ENCODE measurements at regions not wholly inside any gene's neighbourhood (a gene's known extent, or its start where the extent isn't known, plus 50 kb on each side); places are given as distances from the start of the nearest gene placed in this dataset.

GRCh38 chr3:127137757-127138536 is 55.0 kb upstream of the PRR23E start:
- no peak for TF ChIP-seq CTCF (IDR thresholded peaks at IDR 0.05; ENCODE audit: unreplicated experiment in 3 of 3)
- Mint-ChIP-seq H3K27ac (no peak overlapping the region), H3K36me3 (ENCODE audit: low read depth) (no peaks in the 10 kb centered on the region), H3K4me1 (peaks cover 36% of the 10 kb centered on the region), H3K9me3 (no peaks in the 10 kb centered on the region), H3K4me3 (no peak overlapping the region), H3K27me3 (ENCODE audit: low read depth) (peaks cover 78% of the 10 kb centered on the region)

GRCh38 chr3:127139601-127140500 is 53.1 kb upstream of the PRR23E start:
- Mint-ChIP-seq H3K27me3 (ENCODE audit: low read depth) (peaks cover 62% of the 10 kb centered on the region), H3K4me1 (peaks cover 29% of the 10 kb centered on the region), H3K9me3 (no peaks in the 10 kb centered on the region), H3K4me3 (peak overlapping the region in 1 of 3 experiments; percentile 14), H3K27ac (peak overlapping the region in 1 of 3 experiments; percentile 1), H3K36me3 (ENCODE audit: low read depth) (no peaks in the 10 kb centered on the region)
- no peak for TF ChIP-seq CTCF (IDR thresholded peaks at IDR 0.05; ENCODE audit: unreplicated experiment in 3 of 3)

- no peak overlapping the region for H3K27ac Mint-ChIP-seq
- TF ChIP-seq CTCF (IDR thresholded peaks at IDR 0.05; ENCODE audit: unreplicated experiment in 3 of 3): no peak
- H3K27me3 Mint-ChIP-seq (ENCODE audit: low read depth): peaks cover 56% of the 10 kb centered on the region
- H3K36me3 Mint-ChIP-seq (ENCODE audit: low read depth): no peaks in the 10 kb centered on the region
- no peak overlapping the region for H3K4me3 Mint-ChIP-seq
- H3K9me3 Mint-ChIP-seq: no peaks in the 10 kb centered on the region
- H3K4me1 Mint-ChIP-seq: peaks cover 22% of the 10 kb centered on the region
Observed at GRCh38 chr3:127140501-127141460, 52.1 kb upstream of the PRR23E start.

GRCh38 chr3:127141921-127142730 is 50.8 kb upstream of the PRR23E start:
- Mint-ChIP-seq H3K27me3 (ENCODE audit: low read depth) (peaks cover 48% of the 10 kb centered on the region), H3K27ac (no peak overlapping the region), H3K9me3 (no peaks in the 10 kb centered on the region), H3K4me3 (no peak overlapping the region), H3K4me1 (peaks cover 22% of the 10 kb centered on the region), H3K36me3 (ENCODE audit: low read depth) (no peaks in the 10 kb centered on the region)
- TF ChIP-seq CTCF (IDR thresholded peaks at IDR 0.05; ENCODE audit: unreplicated experiment in 3 of 3): no peak

Data from nephron (organoid).